Upper lobe of left lung (tissue), 6 donors: ENCODE measurements at regions not wholly inside any gene's neighbourhood (a gene's known extent, or its start where the extent isn't known, plus 50 kb on each side); places are given as distances from the start of the nearest gene placed in this dataset.

Experiments used
- ATAC-seq, 2 donors: fragments of 200-7000 bp; cut with Tn5 transposase; one replicate each; pipeline ENCODE4 v1.9.1; 2022; ENCODE audit warnings: mild to moderate bottlenecking in 2 of 2, moderate library complexity in 2 of 2; ENCODE audit not compliant: low FRiP score in 2 of 2
- DNase-seq, 2 donors: peaks; one replicate each; pipeline ENCODE4 v3.0.0-alpha.2; 2019 to 2020
- H3K27ac ChIP-seq, 4 donors: fragments of 200-600 bp; sonication (generic); one replicate each; pipeline ENCODE4 v1.5.1; 2016 to 2019
- H3K27me3 ChIP-seq, 4 donors: fragments of 200-600 bp; sonication (generic); one replicate each; pipeline ENCODE4 v1.5.1; 2017 to 2019
- H3K36me3 ChIP-seq, 4 donors: fragments of 200-600 bp; sonication (generic); one replicate each; pipeline ENCODE4 v1.5.1; 2016 to 2019
- H3K4me1 ChIP-seq, 4 donors: fragments of 200-600 bp; sonication (generic); one replicate each; pipeline ENCODE4 v1.5.1; 2018 to 2019
- H3K4me3 ChIP-seq, 4 donors: fragments of 200-600 bp; sonication (generic); one replicate each; pipeline ENCODE4 v1.5.1; 2017 to 2019; ENCODE audit warnings: mild to moderate bottlenecking in 2 of 4, moderate library complexity in 1 of 4
- H3K9me3 ChIP-seq, 4 donors: fragments of 200-600 bp; sonication (generic); one replicate each; pipeline ENCODE4 v1.5.1; 2018 to 2019
- CTCF ChIP-seq, 6 experiments: fragments of 450-650 bp in 4 of 6; fragments of 200-600 bp in 2 of 6; sonication (generic) in 2 of 6; IDR thresholded peaks; one replicate each; pipeline ENCODE4 v1.5.1; 2016 to 2019; ENCODE audit warnings: antibody characterized with exemption in 6 of 6
- EP300 ChIP-seq, 4 donors: sonication (generic); formaldehyde crosslinking; IDR thresholded peaks; one replicate each; pipeline ENCODE4 v1.5.1; 2017; ENCODE audit warnings: antibody characterized with exemption in 4 of 4, control low read depth in 2 of 4
- POLR2A ChIP-seq, 4 donors: fragments of 450-650 bp; IDR thresholded peaks; one replicate each; pipeline ENCODE4 v1.5.1; 2016 to 2017; ENCODE audit warnings: antibody characterized with exemption in 4 of 4, mild to moderate bottlenecking in 2 of 4
- POLR2AphosphoS5 ChIP-seq, 2 donors: sonication (generic); formaldehyde crosslinking; IDR thresholded peaks; one replicate each; pipeline ENCODE4 v1.5.1; 2017; ENCODE audit warnings: antibody characterized with exemption in 2 of 2
- WGBS, 2 donors: methylation state at CpG; one replicate each; pipeline ENCODE4 v1.1.5; 2017 to 2018; 5-methylcytosine and 5-hydroxymethylcytosine counted together
- donor health status: DM: no; HTN: no; CAD: no; lungs with moderate emphysema.
- donor health status: DM: no; HTN: yes; CAD: no; lungs with severe emphysema.

- Histone ChIP-seq H3K27me3 (peaks cover 0 to 6% (median 2%) of the 10 kb centered on the region in 4 donors), H3K36me3 (no peaks in the 10 kb centered on the region), H3K9me3 (no peaks in the 10 kb centered on the region), H3K4me3 (no peak overlapping the region), H3K4me1 (no peaks in the 10 kb centered on the region), H3K27ac (no peak overlapping the region)
- TF ChIP-seq POLR2A (IDR thresholded peaks at IDR 0.05): no peak
- ATAC-seq: no peak
- 44 to 60% methylated on average over 22 to 23 of the region's 31 CpGs for WGBS, 2 donors
- DNase-seq: no peak
These were observed 55.9 kb upstream of the NKX1-1 start for GRCh38 chr4:1462009-1462767.

- H3K9me3 ChIP-seq: no peaks in the 10 kb centered on the region
- 68 to 70% methylated on average over 9 to 18 of the region's 19 CpGs for WGBS, 2 donors
- no peak overlapping the region for H3K4me3 ChIP-seq
- no peak overlapping the region for H3K27ac ChIP-seq
- no peaks in the 10 kb centered on the region for H3K36me3 ChIP-seq
- DNase-seq: no peak
- H3K4me1 ChIP-seq: no peaks in the 10 kb centered on the region
- ATAC-seq: no peak
- H3K27me3 ChIP-seq: peaks cover 0 to 6% (median 2%) of the 10 kb centered on the region in 4 donors
- TF ChIP-seq POLR2A (IDR thresholded peaks at IDR 0.05) (no peak), CTCF (IDR thresholded peaks at IDR 0.05) (no peak)
These were observed 55.0 kb upstream of the NKX1-1 start for GRCh38 chr4:1460967-1461868.

GRCh38 chr4:1459722-1460511 lies 53.7 kb upstream of the NKX1-1 start:
- Histone ChIP-seq H3K36me3 (no peaks in the 10 kb centered on the region), H3K27me3 (peaks cover 0 to 6% (median 2%) of the 10 kb centered on the region in 4 donors), H3K4me3 (no peak overlapping the region), H3K27ac (no peak overlapping the region), H3K9me3 (no peaks in the 10 kb centered on the region), H3K4me1 (no peaks in the 10 kb centered on the region)
- WGBS, 2 donors: 60 to 62% methylated on average over 15 to 23 of the region's 26 CpGs
- DNase-seq: peak in 1 of 2 donors; percentile 69
- no peak for TF ChIP-seq CTCF (IDR thresholded peaks at IDR 0.05)
- no peak for TF ChIP-seq POLR2A (IDR thresholded peaks at IDR 0.05)
- TF ChIP-seq EP300 (IDR thresholded peaks at IDR 0.05): no peak
- no peak for TF ChIP-seq POLR2AphosphoS5 (IDR thresholded peaks at IDR 0.05)
- ATAC-seq: no peak

GRCh38 chr4:1459081-1459721 lies 53.0 kb upstream of the NKX1-1 start:
- 30 to 31% methylated on average over 14 to 16 of the region's 16 CpGs for WGBS, 2 donors
- Histone ChIP-seq H3K4me3 (no peak overlapping the region), H3K27ac (no peak overlapping the region), H3K27me3 (peaks cover 0 to 6% (median 2%) of the 10 kb centered on the region in 4 donors), H3K9me3 (no peaks in the 10 kb centered on the region), H3K4me1 (no peaks in the 10 kb centered on the region), H3K36me3 (no peaks in the 10 kb centered on the region)
- ATAC-seq (no peak), DNase-seq (no peak)
- TF ChIP-seq POLR2A (IDR thresholded peaks at IDR 0.05) (no peak), CTCF (IDR thresholded peaks at IDR 0.05) (no peak), POLR2AphosphoS5 (IDR thresholded peaks at IDR 0.05) (no peak), EP300 (IDR thresholded peaks at IDR 0.05) (no peak)
